ENCODE measurements at regions not wholly inside any gene's neighbourhood (a gene's known extent, or its start where the extent isn't known, plus 50 kb on each side); places are given as distances from the start of the nearest gene placed in this dataset.
A peak's percentile ranks its signal among the peaks of the same experiment; 100 is the strongest.

GRCh38 chr1:81693316-81693715 is 107.4 kb upstream of the ADGRL2 start:
- intact Hi-C loops (cut with DNase I) = no loop called here
- no peaks in the 10 kb centered on the region for H3K27me3 ChIP-seq
- no peak for ATAC-seq

GRCh38 chr1:81690676-81691453 is 109.9 kb upstream of the ADGRL2 start:
- H3K4me1 ChIP-seq = no peaks in the 10 kb centered on the region
- H3K4me3 ChIP-seq = no peak overlapping the region
- WGBS (ENCODE audit: insufficient coverage, low coverage, low lambda C conversion rate, missing lambda C conversion rate) = 68% methylated on average over 5 of the region's 5 CpGs
- no peaks in the 10 kb centered on the region for H3K27me3 ChIP-seq
- TF ChIP-seq POLR2A (IDR thresholded peaks at IDR 0.05) = no peak
- TF ChIP-seq CTCF (IDR thresholded peaks at IDR 0.05) = no peak
- intact Hi-C loops (cut with DNase I) = no loop called here
- DNase-seq = no peak
- H3K27ac ChIP-seq = no peak overlapping the region
- no peak for ATAC-seq
- no peaks in the 10 kb centered on the region for H3K9me3 ChIP-seq
- H3K36me3 ChIP-seq = no peaks in the 10 kb centered on the region

More at GRCh38 chr1:81693316-81693715, 107.4 kb upstream of the ADGRL2 start:
- Histone ChIP-seq H3K27ac (no peak overlapping the region), H3K4me1 (no peaks in the 10 kb centered on the region), H3K9me3 (no peaks in the 10 kb centered on the region), H3K36me3 (no peaks in the 10 kb centered on the region), H3K4me3 (no peak overlapping the region)
- TF ChIP-seq CTCF (IDR thresholded peaks at IDR 0.05) (no peak), POLR2A (IDR thresholded peaks at IDR 0.05) (no peak)
- no peak for DNase-seq
- WGBS (ENCODE audit: insufficient coverage, low coverage, low lambda C conversion rate, missing lambda C conversion rate) = 59% methylated on average over 2 of the region's 2 CpGs

- TF ChIP-seq POLR2A (IDR thresholded peaks at IDR 0.05) = no peak
- Histone ChIP-seq H3K36me3 (no peaks in the 10 kb centered on the region), H3K4me3 (no peak overlapping the region), H3K9me3 (no peaks in the 10 kb centered on the region), H3K27ac (no peak overlapping the region), H3K4me1 (no peaks in the 10 kb centered on the region), H3K27me3 (no peaks in the 10 kb centered on the region)
- intact Hi-C loops (cut with DNase I) = no loop called here
- ATAC-seq (no peak), DNase-seq (no peak)
- WGBS (ENCODE audit: insufficient coverage, low coverage, low lambda C conversion rate, missing lambda C conversion rate) = 31% methylated on average over 5 of the region's 5 CpGs
Observed at GRCh38 chr1:81689531-81689941, 111.2 kb upstream of the ADGRL2 start.

GRCh38 chr1:81682490-81682889 is 118.2 kb upstream of the ADGRL2 start:
- Histone ChIP-seq H3K9me3 (no peaks in the 10 kb centered on the region), H3K4me1 (no peaks in the 10 kb centered on the region), H3K27ac (no peak overlapping the region), H3K36me3 (no peaks in the 10 kb centered on the region), H3K27me3 (no peaks in the 10 kb centered on the region), H3K4me3 (no peak overlapping the region)
- ATAC-seq (no peak), DNase-seq (no peak)
- WGBS (ENCODE audit: insufficient coverage, low coverage, low lambda C conversion rate, missing lambda C conversion rate) = 75% methylated on average over 7 of the region's 7 CpGs
- no peak for TF ChIP-seq CTCF (IDR thresholded peaks at IDR 0.05)
- TF ChIP-seq POLR2A (IDR thresholded peaks at IDR 0.05) = no peak
- intact Hi-C loops (cut with DNase I) = no loop called here

- intact Hi-C loops (cut with DNase I) = no loop called here
- Histone ChIP-seq H3K9me3 (no peaks in the 10 kb centered on the region), H3K27me3 (no peaks in the 10 kb centered on the region), H3K4me3 (no peak overlapping the region), H3K4me1 (no peaks in the 10 kb centered on the region), H3K36me3 (no peaks in the 10 kb centered on the region), H3K27ac (no peak overlapping the region)
- WGBS (ENCODE audit: insufficient coverage, low coverage, low lambda C conversion rate, missing lambda C conversion rate) = 16% methylated on average over 3 of the region's 3 CpGs
- peak in 1 of 4 donors; percentile 61 for ATAC-seq
- no peak for DNase-seq
- no peak for TF ChIP-seq POLR2A (IDR thresholded peaks at IDR 0.05)
Observed at GRCh38 chr1:81681601-81682266, 119.0 kb upstream of the ADGRL2 start.

All from right lobe of liver (tissue), 6 donors.